22Rv1 (cell line): ENCODE measurements at regions not wholly inside any gene's neighbourhood (a gene's known extent, or its start where the extent isn't known, plus 50 kb on each side); places are given as distances from the start of the nearest gene placed in this dataset.

Source experiments
- H3K27ac ChIP-seq: fragments of 450-650 bp; 2 replicates; pipeline ENCODE4 v1.5.1; 2017
- CTCF ChIP-seq: fragments of 450-650 bp; IDR thresholded peaks from 2 replicates; pipeline ENCODE4 v1.5.1; 2017; ENCODE audit warnings: mild to moderate bottlenecking
- ZFX ChIP-seq: fragments of 450-650 bp; IDR thresholded peaks from 2 replicates; pipeline ENCODE4 v1.6.1; 2017; ENCODE audit warnings: antibody characterized with exemption, borderline replicate concordance

DNA sequence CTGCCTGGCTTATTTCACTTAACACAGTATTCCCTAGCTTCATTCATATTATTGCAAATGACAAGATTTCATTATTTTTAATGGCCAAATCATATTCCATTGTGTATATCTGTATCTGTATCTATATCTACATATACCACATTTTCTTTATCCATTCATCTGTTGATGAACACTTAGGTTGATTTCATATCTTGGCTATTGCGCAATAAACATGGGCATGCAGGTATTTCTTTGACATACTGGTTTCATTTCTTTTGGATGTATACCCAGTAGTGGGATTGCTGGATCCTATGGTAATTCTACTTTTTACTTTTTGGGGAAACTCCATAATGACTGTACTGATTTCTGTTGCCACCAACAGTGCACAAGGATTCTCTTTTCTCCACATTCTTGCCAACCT, 68.9 kb upstream of the CREB5 start:
- no peak overlapping the region for H3K27ac ChIP-seq
- no peak for TF ChIP-seq CTCF
- TF ChIP-seq ZFX, result no peak

DNA sequence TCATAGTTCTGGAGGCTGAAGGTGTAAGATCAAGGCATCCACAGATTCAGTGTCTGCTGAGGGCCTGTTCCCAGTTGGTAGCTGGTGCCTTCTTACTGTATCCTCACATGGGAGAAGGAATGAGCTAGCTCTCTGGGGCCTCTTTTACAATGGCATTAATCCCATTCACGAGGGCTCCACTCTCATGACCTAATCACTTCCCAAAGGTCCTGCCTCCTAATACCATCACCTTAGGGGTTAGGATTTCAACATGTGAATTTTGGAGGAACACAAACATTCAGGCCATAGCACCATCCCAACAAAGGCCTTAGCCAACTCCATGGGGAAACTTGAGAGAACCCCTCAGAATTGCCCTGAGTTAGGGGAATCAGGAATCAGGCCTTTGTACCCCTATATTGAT, 66.1 kb upstream of the CREB5 start:
- no peak overlapping the region for H3K27ac ChIP-seq
- TF ChIP-seq CTCF, result no peak
- no peak for TF ChIP-seq ZFX

DNA sequence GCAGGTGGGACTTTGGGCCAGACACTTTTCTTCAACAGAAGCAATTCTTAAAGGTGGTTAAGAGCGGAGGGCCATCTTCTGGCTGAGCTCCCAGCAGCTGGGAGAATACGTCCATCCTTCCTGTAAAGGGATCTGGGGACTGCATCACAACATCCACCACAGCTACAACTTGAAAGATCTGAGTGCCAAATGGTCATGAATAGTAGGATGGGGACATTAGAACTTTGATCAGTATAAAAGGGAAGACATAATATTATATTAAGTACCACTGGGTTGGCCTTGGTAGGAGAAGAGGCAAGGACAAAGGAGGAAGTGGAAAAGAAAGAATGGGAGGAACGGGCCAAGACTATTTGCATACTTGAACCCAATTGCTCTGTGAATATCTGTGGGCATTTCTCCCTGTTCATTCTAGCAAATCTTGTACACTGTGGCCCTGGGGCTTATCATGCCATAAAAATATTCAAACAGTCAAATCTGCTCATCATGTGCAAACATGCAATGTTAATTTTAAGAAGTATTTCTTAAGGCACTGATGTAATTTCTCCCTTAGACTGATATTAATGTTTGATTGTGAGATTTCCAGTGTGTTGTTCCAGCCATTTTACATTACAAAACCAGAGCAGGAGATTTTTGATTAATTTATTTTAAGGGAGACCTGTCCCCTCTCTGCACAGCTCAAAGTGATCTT, 65.5 kb upstream of the CREB5 start:
- no peak overlapping the region for H3K27ac ChIP-seq
- TF ChIP-seq ZFX (no peak), CTCF (no peak)

GRCh38 chr7:28347475-28348318, 64.6 kb upstream of the CREB5 start:
- no peak overlapping the region for H3K27ac ChIP-seq
- TF ChIP-seq CTCF (no peak), ZFX (no peak)

DNA sequence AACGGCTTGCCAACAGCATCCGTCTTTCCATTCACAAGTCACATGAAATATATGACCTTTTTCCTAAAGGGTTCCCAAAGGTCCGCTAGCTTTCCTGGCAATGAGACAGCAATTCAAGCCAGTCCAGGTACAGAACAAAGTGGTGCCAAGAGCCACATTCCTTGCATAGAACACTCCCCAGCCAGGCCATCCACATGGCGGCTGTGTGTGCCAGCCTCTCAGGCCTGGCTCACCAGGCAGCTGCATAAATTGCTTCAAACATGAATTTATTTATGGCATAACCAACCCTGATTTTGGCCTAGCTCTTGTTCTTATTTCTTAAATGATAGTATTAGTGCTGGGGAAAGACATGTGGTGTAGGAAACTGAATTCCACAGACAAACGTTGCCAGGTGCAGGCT, 63.7 kb upstream of the CREB5 start:
- TF ChIP-seq ZFX (no peak), CTCF (no peak)
- no peak overlapping the region for H3K27ac ChIP-seq

GRCh38 chr7:28349637-28350036, 62.7 kb upstream of the CREB5 start:
- H3K27ac ChIP-seq, result no peak overlapping the region
- no peak for TF ChIP-seq ZFX
- TF ChIP-seq CTCF, result no peak

DNA sequence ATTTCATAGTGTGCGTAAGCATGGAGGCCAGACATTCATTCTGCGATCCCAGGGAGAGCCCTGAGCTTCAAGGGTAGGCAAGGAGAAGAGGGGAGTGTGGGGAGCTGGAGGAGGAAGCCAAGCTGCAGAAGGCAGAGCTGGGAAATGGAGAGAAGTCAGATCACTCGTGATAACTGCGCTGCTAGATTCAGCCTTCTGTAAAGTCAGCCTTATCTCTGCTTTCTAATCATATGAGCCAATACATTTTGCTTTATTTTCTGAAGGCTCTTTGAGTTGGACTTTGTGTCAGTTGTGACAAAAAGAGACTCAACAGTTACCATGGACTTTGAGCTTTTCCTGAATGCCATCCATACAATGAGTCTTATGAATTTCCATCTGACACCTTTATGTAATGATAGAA, 61.7 kb upstream of the CREB5 start:
- TF ChIP-seq ZFX, result no peak
- no peak for TF ChIP-seq CTCF
- no peak overlapping the region for H3K27ac ChIP-seq
